K562 (cell line): ENCODE measurements at regions not wholly inside any gene's neighbourhood (a gene's known extent, or its start where the extent isn't known, plus 50 kb on each side); places are given as distances from the start of the nearest gene placed in this dataset.

Source experiments
- ATAC-seq: fragments of 200-7000 bp; cut with Tn5 transposase; 3 replicates; pipeline ENCODE4 v1.9.1; 2020; ENCODE audit warnings: moderate library complexity
- BruUV-seq: library from RNA; stranded (reverse); fragments of 400-500 nt; replicated peaks from 2 replicates; lab custom pipeline; 2021; lab: Mats Ljungman, UMichigan
- CTCF ChIA-PET: fragments of 300-600 bp; formaldehyde crosslinking; extraction: SDS; loops from one replicate; lab custom pipeline; 2021; ENCODE audit warnings: low intra/inter-chr PET ratio; lab: Yijun Ruan, JAX
- POLR2A ChIA-PET: fragments of 300-600, 350-650 bp; sonication (Branson Sonifier 250); formaldehyde crosslinking; extraction: SDS; loops from one replicate; lab custom pipeline; 2021; ENCODE audit warnings: antibody characterized with exemption, inconsistent platforms; lab: Yijun Ruan, JAX
- DNase-seq, 4 experiments: peaks; one replicate each; pipeline versions ENCODE4 v3.0.0 to v3.0.0-alpha.2; 2011 to 2018; ENCODE audit warnings: low spot score in 3 of 4, mixed read lengths in 3 of 4; ENCODE audit errors: extremely low read depth in 1 of 4
- FAIRE-seq: peaks from 2 replicates; lab custom pipeline; 2011; peaks lifted over from hg19 to GRCh38; lab: Jason Lieb, UNC
- H2AFZ ChIP-seq: 2 replicates; pipeline ENCODE4 v1.6.0; 2011; ENCODE audit warnings: low read depth, low read length, control low read depth, inconsistent platforms
- H3K27ac ChIP-seq: fragments of 200-600 bp; 3 replicates; pipeline ENCODE4 v1.8.0; 2011; ENCODE audit warnings: low read depth, mild to moderate bottlenecking, control low read depth, inconsistent platforms, low read length, moderate library complexity, mixed read lengths; ENCODE audit errors: extremely low read depth
- H3K27me3 ChIP-seq, 2 experiments: fragments of 300-600 bp in 1 of 2; 2 replicates in 1 of 2; 3 replicates in 1 of 2; pipeline versions ENCODE4 v1.6.0 to v1.8.0; 2011; ENCODE audit warnings: inconsistent platforms in 2 of 2, low read length in 2 of 2, mild to moderate bottlenecking in 1 of 2, mixed read lengths in 1 of 2, moderate library complexity in 1 of 2; ENCODE audit not compliant: control insufficient read depth in 2 of 2, insufficient read depth in 2 of 2
- H3K36me3 ChIP-seq: fragments of 300-600 bp; 3 replicates; pipeline ENCODE4 v1.8.0; 2011; ENCODE audit warnings: mild to moderate bottlenecking, low read length, inconsistent platforms; ENCODE audit not compliant: control insufficient read depth, insufficient read depth
- H3K4me1 ChIP-seq, 2 experiments: fragments of 200-600 bp in 1 of 2; replicated peaks in 1 of 2; 2 replicates in 1 of 2; 3 replicates in 1 of 2; pipeline versions ENCODE4 v1.5.1 to v1.8.0; 2011; ENCODE audit warnings: inconsistent platforms in 2 of 2, low read length in 2 of 2, mild to moderate bottlenecking in 1 of 2, mixed read lengths in 1 of 2, moderate library complexity in 1 of 2; ENCODE audit not compliant: control insufficient read depth in 2 of 2, insufficient read depth in 2 of 2
- H3K4me2 ChIP-seq: 2 replicates; pipeline ENCODE4 v1.6.1; 2011; ENCODE audit warnings: low read length, control low read depth, inconsistent platforms, mixed read lengths; ENCODE audit not compliant: insufficient read depth
- H3K4me3 ChIP-seq: fragments of 200-600 bp; sonication (generic), shearing (Covaris generic); 2 replicates; pipeline ENCODE4 v1.5.1; 2016; ENCODE audit warnings: control low read depth, inconsistent platforms
- H3K79me2 ChIP-seq: fragments of 200-600 bp; 3 replicates; pipeline ENCODE4 v1.8.0; 2011; ENCODE audit warnings: low read length, inconsistent platforms; ENCODE audit not compliant: control insufficient read depth, insufficient read depth
- H3K9ac ChIP-seq, 2 experiments: 2 replicates each; pipeline versions ENCODE4 v1.6.0 to v1.6.1; 2011; ENCODE audit warnings: low read depth in 2 of 2, low read length in 2 of 2, control low read depth in 1 of 2, inconsistent platforms in 1 of 2, mild to moderate bottlenecking in 1 of 2, mixed read lengths in 1 of 2; ENCODE audit not compliant: insufficient read depth in 1 of 2
- H3K9me1 ChIP-seq: one replicate; pipeline ENCODE4 v1.6.0; 2011; ENCODE audit warnings: inconsistent platforms, mild to moderate bottlenecking, low read length, moderate library complexity; ENCODE audit not compliant: control insufficient read depth, insufficient read depth
- H3K9me3 ChIP-seq: replicated peaks from 2 replicates; pipeline ENCODE4 v1.5.1; 2011; ENCODE audit warnings: low read depth, low read length, inconsistent platforms; ENCODE audit not compliant: control insufficient read depth, insufficient read depth
- H4K20me1 ChIP-seq: replicated peaks from 2 replicates; pipeline ENCODE4 v1.6.1; 2011; ENCODE audit warnings: low read length, inconsistent platforms, mixed read lengths; ENCODE audit not compliant: control insufficient read depth, insufficient read depth
- CBX2 ChIP-seq: fragments of 200-600 bp; sonication (generic); IDR thresholded peaks from one replicate; pipeline ENCODE4 v1.6.1; 2012; ENCODE audit warnings: mild to moderate bottlenecking, low read length, inconsistent platforms; ENCODE audit not compliant: insufficient read depth, poor library complexity, severe bottlenecking
- ELF2 ChIP-seq: fragments of 250-450 bp; sonication (Bioruptor Pico); IDR thresholded peaks from 2 replicates; pipeline ENCODE4 v1.5.0; 2021; ENCODE audit warnings: mild to moderate bottlenecking
- NCOA1 ChIP-seq: fragments of 450-650 bp; IDR thresholded peaks from 2 replicates; pipeline ENCODE4 v1.6.1; 2016; ENCODE audit warnings: low read depth
- REST ChIP-seq, 2 experiments: fragments of 450-650 bp; formaldehyde crosslinking in 1 of 2; IDR thresholded peaks; 2 replicates each; pipeline versions ENCODE4 v1.4.0 to v1.6.1; 2014 to 2020; ENCODE audit warnings: mild to moderate bottlenecking in 2 of 2, borderline replicate concordance in 1 of 2, low read depth in 1 of 2
- TFAP4 ChIP-seq: sonication (generic); formaldehyde crosslinking; IDR thresholded peaks from 2 replicates; pipeline ENCODE4 v1.8.0; 2022; ENCODE audit warnings: missing genetic modification reagents, mild to moderate bottlenecking, moderate library complexity, borderline replicate concordance
- TSC22D4 ChIP-seq: fragments of 450-650 bp; IDR thresholded peaks from 2 replicates; pipeline ENCODE4 v1.6.1; 2016; ENCODE audit warnings: missing genetic modification characterization, missing biosample characterization, control low read depth
- ZNF764 ChIP-seq: fragments of 250-450 bp; sonication (Bioruptor Pico); IDR thresholded peaks from 2 replicates; pipeline ENCODE4 v1.4.0; 2020; ENCODE audit warnings: low read depth, mild to moderate bottlenecking, moderate library complexity
- WGBS: fragments of 100-300 bp; shearing (Covaris generic); methylation state at CpG from one replicate; pipeline ENCODE4 v1.1.6; 2016; ENCODE audit warnings: low coverage, mixed read lengths; ENCODE audit not compliant: insufficient coverage; ENCODE audit errors: missing lambda C conversion rate; 5-methylcytosine and 5-hydroxymethylcytosine counted together
- in situ Hi-C: fragments of 300-500 bp; cut with MboI; formaldehyde crosslinking; loops from 4 replicates; pipeline ENCODE4 v1.15.0; 2018; ENCODE audit warnings: inconsistent platforms, mixed read lengths
- intact Hi-C: fragments of 100-400 bp; cut with micrococcal nuclease; formaldehyde crosslinking; loops from 2 replicates; pipeline ENCODE4 v1.14.2; 2022

GRCh38 chr21:17088500-17088899 is 424.3 kb upstream of the CXADR start:
- TF ChIP-seq ELF2 (CRISPR knock-in tag) (no peak), NCOA1 (no peak)
- Histone ChIP-seq H3K9me1 (no peaks in the 10 kb centered on the region), H3K79me2 (no peaks in the 10 kb centered on the region), H4K20me1 (no peaks in the 10 kb centered on the region), H3K36me3 (no peaks in the 10 kb centered on the region), H3K4me1 (no peaks in the 10 kb centered on the region), H3K9me3 (no peaks in the 10 kb centered on the region), H3K4me2 (no peak overlapping the region), H3K27me3 (no peaks in the 10 kb centered on the region), H3K27ac (no peak overlapping the region), H2AFZ (no peak overlapping the region), H3K9ac (no peak overlapping the region), H3K4me3 (no peak overlapping the region)
- intact Hi-C loops (no loop called here), in situ Hi-C loops (no loop called here)
- CTCF ChIA-PET, result no interaction called here
- FAIRE-seq (no peak), ATAC-seq (no peak), DNase-seq (no peak)
- 0% methylated on average over 4 of the region's 4 CpGs for WGBS
- POLR2A ChIA-PET, result no interaction called here
- no TSS peak for BruUV-seq

GRCh38 chr21:17089091-17089491 is 423.8 kb upstream of the CXADR start:
- CTCF ChIA-PET, result no interaction called here
- H3K4me2 ChIP-seq, result no peak overlapping the region
- whole genome bisulfite sequencing, result 0% methylated on average over 1 of the region's 1 CpG
- no peak overlapping the region for H3K27ac ChIP-seq
- no peaks in the 10 kb centered on the region for H3K9me1 ChIP-seq
- no peak overlapping the region for H3K4me3 ChIP-seq
- no peaks in the 10 kb centered on the region for H3K27me3 ChIP-seq
- H4K20me1 ChIP-seq, result no peaks in the 10 kb centered on the region
- BruUV-seq, result no TSS peak
- H3K4me1 ChIP-seq, result no peaks in the 10 kb centered on the region
- FAIRE-seq (no peak), DNase-seq (no peak), ATAC-seq (no peak)
- POLR2A ChIA-PET, result no interaction called here
- no peaks in the 10 kb centered on the region for H3K79me2 ChIP-seq
- in situ Hi-C loops, result no loop called here
- intact Hi-C loops, result no loop called here
- no peaks in the 10 kb centered on the region for H3K36me3 ChIP-seq
- H3K9ac ChIP-seq, result no peak overlapping the region
- H2AFZ ChIP-seq, result no peak overlapping the region
- no peaks in the 10 kb centered on the region for H3K9me3 ChIP-seq
- TF ChIP-seq ZNF764 (no peak), CBX2 (no peak), TSC22D4 (tag) (no peak), TFAP4 (CRISPR knock-in tag) (no peak), REST (IDR thresholded peaks at IDR 0.05; ENCODE audit: borderline replicate concordance) (no peak), REST (CRISPR knock-in tag; IDR thresholded peaks at IDR 0.05; ENCODE audit: low read depth) (no peak)
